Peyer's patch (tissue), 4 donors: ENCODE measurements at regions not wholly inside any gene's neighbourhood (a gene's known extent, or its start where the extent isn't known, plus 50 kb on each side); places are given as distances from the start of the nearest gene placed in this dataset.

Experiments used
- DNase-seq, 3 donors: peaks; one replicate each; pipeline ENCODE4 v3.0.0-alpha.2; 2017 to 2019
- H3K27ac ChIP-seq, 4 donors: fragments of 200-600 bp; sonication (generic); one replicate each; pipeline ENCODE4 v1.5.1; 2016 to 2019
- H3K27me3 ChIP-seq, 2 donors: fragments of 200-600 bp; sonication (generic); one replicate each; pipeline ENCODE4 v1.5.1; 2019
- H3K36me3 ChIP-seq, 3 donors: fragments of 200-600 bp; sonication (generic); one replicate each; pipeline ENCODE4 v1.5.1; 2016 to 2019
- H3K4me1 ChIP-seq, 4 donors: fragments of 200-600 bp; sonication (generic); one replicate each; pipeline ENCODE4 v1.5.1; 2016 to 2019
- H3K4me3 ChIP-seq, 4 donors: fragments of 200-600 bp; sonication (generic); 1 replicate in 3 of 4; 2 replicates in 1 of 4; pipeline ENCODE4 v1.5.1; 2016 to 2019; ENCODE audit warnings: mild to moderate bottlenecking in 1 of 4
- H3K9me3 ChIP-seq, 4 donors: fragments of 200-600 bp; sonication (generic); one replicate each; pipeline ENCODE4 v1.5.1; 2016 to 2019; ENCODE audit warnings: mild to moderate bottlenecking in 1 of 4
- CTCF ChIP-seq, 6 experiments: fragments of 450-650 bp in 4 of 6; fragments of 200-600 bp in 2 of 6; sonication (generic) in 1 of 6; IDR thresholded peaks; one replicate each; pipeline ENCODE4 v1.5.1; 2017 to 2019; ENCODE audit warnings: antibody characterized with exemption in 6 of 6, mild to moderate bottlenecking in 3 of 6, moderate library complexity in 1 of 6
- POLR2A ChIP-seq, 2 donors: fragments of 450-650 bp; IDR thresholded peaks; one replicate each; pipeline ENCODE4 v1.5.1; 2017; ENCODE audit warnings: antibody characterized with exemption in 2 of 2, mild to moderate bottlenecking in 2 of 2, moderate library complexity in 2 of 2

- Histone ChIP-seq H3K27me3 (no peaks in the 10 kb centered on the region), H3K4me3 (no peak overlapping the region), H3K36me3 (no peaks in the 10 kb centered on the region), H3K4me1 (no peaks in the 10 kb centered on the region), H3K9me3 (no peaks in the 10 kb centered on the region), H3K27ac (no peak overlapping the region)
- TF ChIP-seq CTCF (IDR thresholded peaks at IDR 0.05): no peak
- no peak for TF ChIP-seq POLR2A (IDR thresholded peaks at IDR 0.05)
- DNase-seq: no peak
These were observed 264.9 kb downstream of the HIVEP2 start for GRCh38 chr6:142679907-142680700.

- Histone ChIP-seq H3K27ac (no peak overlapping the region), H3K9me3 (no peaks in the 10 kb centered on the region), H3K27me3 (no peaks in the 10 kb centered on the region), H3K4me3 (no peak overlapping the region), H3K4me1 (no peaks in the 10 kb centered on the region), H3K36me3 (no peaks in the 10 kb centered on the region)
- TF ChIP-seq CTCF (IDR thresholded peaks at IDR 0.05) (no peak), POLR2A (IDR thresholded peaks at IDR 0.05) (no peak)
- no peak for DNase-seq
These were observed 263.9 kb downstream of the HIVEP2 start for GRCh38 chr6:142681099-142681498.

- DNase-seq: no peak
- H3K4me1 ChIP-seq: no peaks in the 10 kb centered on the region
- TF ChIP-seq POLR2A (IDR thresholded peaks at IDR 0.05): no peak
- no peak for TF ChIP-seq CTCF (IDR thresholded peaks at IDR 0.05)
- H3K27ac ChIP-seq: no peak overlapping the region
- H3K4me3 ChIP-seq: no peak overlapping the region
- no peaks in the 10 kb centered on the region for H3K9me3 ChIP-seq
- H3K27me3 ChIP-seq: no peaks in the 10 kb centered on the region
- no peaks in the 10 kb centered on the region for H3K36me3 ChIP-seq
These were observed 262.0 kb downstream of the HIVEP2 start for GRCh38 chr6:142682985-142683384.

GRCh38 chr6:142683714-142684141, 261.2 kb downstream of the HIVEP2 start:
- Histone ChIP-seq H3K36me3 (no peaks in the 10 kb centered on the region), H3K27ac (no peak overlapping the region), H3K27me3 (no peaks in the 10 kb centered on the region), H3K4me1 (no peaks in the 10 kb centered on the region), H3K9me3 (no peaks in the 10 kb centered on the region), H3K4me3 (no peak overlapping the region)
- TF ChIP-seq CTCF (IDR thresholded peaks at IDR 0.05) (no peak), POLR2A (IDR thresholded peaks at IDR 0.05) (no peak)
- no peak for DNase-seq

- H3K27ac ChIP-seq: no peak overlapping the region
These were observed 260.6 kb downstream of the HIVEP2 start for GRCh38 chr6:142684371-142684770.

More at GRCh38 chr6:142684371-142684770, 260.6 kb downstream of the HIVEP2 start:
- DNase-seq: no peak
- H3K27me3 ChIP-seq: no peaks in the 10 kb centered on the region
- no peaks in the 10 kb centered on the region for H3K36me3 ChIP-seq
- H3K9me3 ChIP-seq: no peaks in the 10 kb centered on the region
- H3K4me3 ChIP-seq: no peak overlapping the region
- TF ChIP-seq CTCF (IDR thresholded peaks at IDR 0.05): no peak
- TF ChIP-seq POLR2A (IDR thresholded peaks at IDR 0.05): no peak
- H3K4me1 ChIP-seq: no peaks in the 10 kb centered on the region
